Uterus (tissue), 3 donors: ENCODE measurements at regions not wholly inside any gene's neighbourhood (a gene's known extent, or its start where the extent isn't known, plus 50 kb on each side); places are given as distances from the start of the nearest gene placed in this dataset.
"Not testable (repeated sequence)": the region's sequence is repeated elsewhere in the genome, so short reads cannot be mapped to it uniquely, and the experiment has no call there.

Experiments
- DNase-seq, 2 donors: peaks; one replicate each; pipeline ENCODE4 v3.0.0-alpha.2; 2019 to 2020
- H3K27ac ChIP-seq, 2 donors: fragments of 200-600 bp; sonication (generic); 1 replicate in 1 of 2; 2 replicates in 1 of 2; pipeline ENCODE4 v1.5.1; 2016 to 2018
- H3K27me3 ChIP-seq, 2 donors: fragments of 200-600 bp; sonication (generic); one replicate each; pipeline ENCODE4 v1.5.1; 2018 to 2019; ENCODE audit warnings: control low read depth in 1 of 2
- H3K36me3 ChIP-seq, 2 donors: fragments of 200-600 bp; sonication (generic); one replicate each; pipeline ENCODE4 v1.5.1; 2019; ENCODE audit warnings: control low read depth in 1 of 2
- H3K4me1 ChIP-seq, 2 donors: fragments of 200-600 bp; sonication (generic); one replicate each; pipeline ENCODE4 v1.5.1; 2018 to 2019; ENCODE audit warnings: control low read depth in 1 of 2
- H3K4me3 ChIP-seq, 2 donors: fragments of 200-600 bp; sonication (generic); 1 replicate in 1 of 2; 2 replicates in 1 of 2; pipeline ENCODE4 v1.5.1; 2018 to 2019; ENCODE audit warnings: mild to moderate bottlenecking in 1 of 2
- H3K9me3 ChIP-seq, 2 donors: fragments of 200-600 bp; sonication (generic); one replicate each; pipeline ENCODE4 v1.5.1; 2019; ENCODE audit warnings: control low read depth in 1 of 2
- POLR2A ChIP-seq, 2 donors: fragments of 450-650 bp; IDR thresholded peaks; one replicate each; pipeline ENCODE4 v1.6.1; 2016; ENCODE audit warnings: antibody characterized with exemption in 2 of 2, mild to moderate bottlenecking in 1 of 2, moderate library complexity in 1 of 2
- intact Hi-C: fragments of 100-400 bp; cut with DNase I; formaldehyde crosslinking; loops from one replicate; pipeline ENCODE4 v1.15.1; 2023; ENCODE audit warnings: low total_unique reads
- TF ChIP-seq, protein P1 (sequence below), 4 experiments: fragments of 200-600 bp in 2 of 4; fragments of 450-650 bp in 2 of 4; sonication (generic) in 2 of 4; IDR thresholded peaks; one replicate each; pipeline ENCODE4 v1.5.1; 2016 to 2019; ENCODE audit warnings: antibody characterized with exemption in 4 of 4, mild to moderate bottlenecking in 2 of 4, moderate library complexity in 1 of 4
- donor health status: DM: yes; HTN: yes; CAD: no.

DNA sequence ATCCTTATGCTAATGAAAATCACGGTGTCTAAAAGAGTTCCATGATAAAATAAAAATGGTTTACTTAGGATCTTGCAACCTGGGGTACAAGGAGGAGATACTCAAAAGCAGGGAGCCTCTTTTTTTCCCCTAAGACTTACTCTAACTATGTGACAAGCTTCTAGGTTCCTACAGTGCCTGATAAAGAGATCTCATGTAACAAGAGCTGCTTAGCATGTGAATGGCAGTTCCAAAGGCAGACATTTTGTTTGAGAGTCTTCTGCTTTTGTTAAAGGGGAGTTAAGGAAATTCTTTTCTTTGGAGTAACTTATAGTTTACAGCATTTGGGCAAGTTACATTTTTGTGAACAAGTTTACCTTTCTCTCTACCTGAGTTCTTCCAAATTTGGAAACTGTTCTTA is 945.8 kb upstream of the ADGRB3 start:
- no peak overlapping the region for H3K27ac ChIP-seq
- no peaks in the 10 kb centered on the region for H3K4me1 ChIP-seq
- no peak for TF ChIP-seq POLR2A (IDR thresholded peaks at IDR 0.05)
- TF ChIP-seq, protein P1, sequence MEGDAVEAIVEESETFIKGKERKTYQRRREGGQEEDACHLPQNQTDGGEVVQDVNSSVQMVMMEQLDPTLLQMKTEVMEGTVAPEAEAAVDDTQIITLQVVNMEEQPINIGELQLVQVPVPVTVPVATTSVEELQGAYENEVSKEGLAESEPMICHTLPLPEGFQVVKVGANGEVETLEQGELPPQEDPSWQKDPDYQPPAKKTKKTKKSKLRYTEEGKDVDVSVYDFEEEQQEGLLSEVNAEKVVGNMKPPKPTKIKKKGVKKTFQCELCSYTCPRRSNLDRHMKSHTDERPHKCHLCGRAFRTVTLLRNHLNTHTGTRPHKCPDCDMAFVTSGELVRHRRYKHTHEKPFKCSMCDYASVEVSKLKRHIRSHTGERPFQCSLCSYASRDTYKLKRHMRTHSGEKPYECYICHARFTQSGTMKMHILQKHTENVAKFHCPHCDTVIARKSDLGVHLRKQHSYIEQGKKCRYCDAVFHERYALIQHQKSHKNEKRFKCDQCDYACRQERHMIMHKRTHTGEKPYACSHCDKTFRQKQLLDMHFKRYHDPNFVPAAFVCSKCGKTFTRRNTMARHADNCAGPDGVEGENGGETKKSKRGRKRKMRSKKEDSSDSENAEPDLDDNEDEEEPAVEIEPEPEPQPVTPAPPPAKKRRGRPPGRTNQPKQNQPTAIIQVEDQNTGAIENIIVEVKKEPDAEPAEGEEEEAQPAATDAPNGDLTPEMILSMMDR (IDR thresholded peaks at IDR 0.05), result no peak
- intact Hi-C loops, result no loop called here
- DNase-seq, result no peak
- no peaks in the 10 kb centered on the region for H3K27me3 ChIP-seq
- no peaks in the 10 kb centered on the region for H3K36me3 ChIP-seq
- H3K9me3 ChIP-seq, result no peaks in the 10 kb centered on the region
- H3K4me3 ChIP-seq, result no peak overlapping the region

- H3K27ac ChIP-seq, result no peak overlapping the region
- no peaks in the 10 kb centered on the region for H3K27me3 ChIP-seq
- no peaks in the 10 kb centered on the region for H3K9me3 ChIP-seq
- H3K4me1 ChIP-seq, result no peaks in the 10 kb centered on the region
- TF ChIP-seq, protein P1 (IDR thresholded peaks at IDR 0.05), result no peak
- no peak for TF ChIP-seq POLR2A (IDR thresholded peaks at IDR 0.05)
- intact Hi-C loops, result no loop called here
- no peaks in the 10 kb centered on the region for H3K36me3 ChIP-seq
- DNase-seq, result no peak
- no peak overlapping the region for H3K4me3 ChIP-seq
Observed at GRCh38 chr6:67687396-67687795, 947.7 kb upstream of the ADGRB3 start.

GRCh38 chr6:67686225-67686624 is 948.9 kb upstream of the ADGRB3 start:
- not testable (repeated sequence) for H3K9me3 ChIP-seq

GRCh38 chr6:67683960-67684359 is 951.1 kb upstream of the ADGRB3 start:
- intact Hi-C loops, result no loop called here
- TF ChIP-seq POLR2A (IDR thresholded peaks at IDR 0.05), result no peak
- TF ChIP-seq, protein P1 (IDR thresholded peaks at IDR 0.05), result no peak
- Histone ChIP-seq H3K36me3 (no peaks in the 10 kb centered on the region), H3K9me3 (no peaks in the 10 kb centered on the region), H3K27me3 (no peaks in the 10 kb centered on the region), H3K27ac (no peak overlapping the region), H3K4me1 (no peaks in the 10 kb centered on the region), H3K4me3 (no peak overlapping the region)
- DNase-seq, result no peak

More at GRCh38 chr6:67686225-67686624, 948.9 kb upstream of the ADGRB3 start:
- DNase-seq, H3K36me3 ChIP-seq, H3K27me3 ChIP-seq, H3K27ac ChIP-seq, H3K4me1 ChIP-seq, intact Hi-C loops, H3K4me3 ChIP-seq: not testable (repeated sequence)

- intact Hi-C loops, result no loop called here
Observed at GRCh38 chr6:67680297-67680932, 954.7 kb upstream of the ADGRB3 start.

More at GRCh38 chr6:67680297-67680932, 954.7 kb upstream of the ADGRB3 start:
- TF ChIP-seq, protein P1 (IDR thresholded peaks at IDR 0.05), result no peak
- no peak for TF ChIP-seq POLR2A (IDR thresholded peaks at IDR 0.05)
- no peak for DNase-seq
- Histone ChIP-seq H3K36me3 (no peaks in the 10 kb centered on the region), H3K27ac (no peak overlapping the region), H3K9me3 (no peaks in the 10 kb centered on the region), H3K27me3 (no peaks in the 10 kb centered on the region), H3K4me3 (no peak overlapping the region), H3K4me1 (no peaks in the 10 kb centered on the region)
